Transverse colon (tissue), 4 donors: ENCODE measurements at regions not wholly inside any gene's neighbourhood (a gene's known extent, or its start where the extent isn't known, plus 50 kb on each side); places are given as distances from the start of the nearest gene placed in this dataset.

ENCODE experiments used
- DNase-seq: peaks from one replicate; pipeline ENCODE4 v3.0.0-alpha.2; 2019
- H3K27ac ChIP-seq, 4 donors: fragments of 200-600 bp; sonication (generic); 2 replicates each; pipeline ENCODE4 v1.5.1; 2016 to 2018; ENCODE audit warnings: inconsistent platforms in 4 of 4
- H3K27me3 ChIP-seq: fragments of 200-600 bp; sonication (generic); 2 replicates; pipeline ENCODE4 v1.5.1; 2017; ENCODE audit warnings: inconsistent platforms
- H3K36me3 ChIP-seq, 4 donors: fragments of 200-600 bp; sonication (generic); 2 replicates each; pipeline ENCODE4 v1.5.1; 2017 to 2019; ENCODE audit warnings: inconsistent platforms in 4 of 4
- H3K4me1 ChIP-seq, 4 donors: fragments of 200-600 bp; sonication (generic); 2 replicates each; pipeline ENCODE4 v1.5.1; 2017 to 2020; ENCODE audit warnings: inconsistent platforms in 4 of 4
- H3K4me3 ChIP-seq, 4 donors: fragments of 200-600 bp; sonication (generic); 1 replicate in 1 of 4; 2 replicates in 3 of 4; pipeline versions ENCODE4 v1.5.1 to v1.6.1; 2017 to 2019; ENCODE audit warnings: inconsistent platforms in 4 of 4
- H3K9me3 ChIP-seq, 2 donors: fragments of 200-600 bp; sonication (generic); 2 replicates each; pipeline ENCODE4 v1.5.1; 2017 to 2019; ENCODE audit warnings: inconsistent platforms in 2 of 2
- EP300 ChIP-seq: sonication (generic); formaldehyde crosslinking; IDR thresholded peaks from one replicate; pipeline ENCODE4 v1.6.1; 2017; ENCODE audit warnings: antibody characterized with exemption, low read depth
- POLR2A ChIP-seq: fragments of 450-650 bp; IDR thresholded peaks from one replicate; pipeline ENCODE4 v1.6.1; 2016; ENCODE audit warnings: antibody characterized with exemption, mild to moderate bottlenecking, moderate library complexity
- POLR2AphosphoS5 ChIP-seq, 3 donors: sonication (generic); formaldehyde crosslinking; IDR thresholded peaks; one replicate each; pipeline ENCODE4 v1.6.1; 2016; ENCODE audit warnings: antibody characterized with exemption in 3 of 3
- WGBS, 2 donors: methylation state at CpG; one replicate each; pipeline ENCODE4 v1.1.5; 2018; ENCODE audit warnings: low coverage in 1 of 2; 5-methylcytosine and 5-hydroxymethylcytosine counted together
- in situ Hi-C, 4 donors: fragments of 200-750 bp; cut with MboI; loops; one replicate each; pipeline versions ENCODE4 v1.15.0 to v1.15.1; 2017; ENCODE audit warnings: low sequenced_read_pairs in 3 of 4, low pct_ligation_motif_present in 1 of 4, low pct_unique_long_range_greater_than_20kb in 1 of 4
- intact Hi-C: fragments of 100-400 bp; cut with DNase I; formaldehyde crosslinking; loops from one replicate; pipeline ENCODE4 v1.15.1; 2023; ENCODE audit warnings: low total_unique reads
- TF ChIP-seq, protein P1 (sequence below), 5 experiments: fragments of 200-600 bp in 3 of 5; fragments of 450-650 bp in 2 of 5; sonication (generic) in 3 of 5; IDR thresholded peaks; 1 replicate in 2 of 5; 2 replicates in 3 of 5; pipeline ENCODE4 v1.5.1; 2016 to 2017; ENCODE audit warnings: antibody characterized with exemption in 5 of 5, inconsistent platforms in 3 of 5, mild to moderate bottlenecking in 2 of 5, moderate library complexity in 1 of 5

DNA sequence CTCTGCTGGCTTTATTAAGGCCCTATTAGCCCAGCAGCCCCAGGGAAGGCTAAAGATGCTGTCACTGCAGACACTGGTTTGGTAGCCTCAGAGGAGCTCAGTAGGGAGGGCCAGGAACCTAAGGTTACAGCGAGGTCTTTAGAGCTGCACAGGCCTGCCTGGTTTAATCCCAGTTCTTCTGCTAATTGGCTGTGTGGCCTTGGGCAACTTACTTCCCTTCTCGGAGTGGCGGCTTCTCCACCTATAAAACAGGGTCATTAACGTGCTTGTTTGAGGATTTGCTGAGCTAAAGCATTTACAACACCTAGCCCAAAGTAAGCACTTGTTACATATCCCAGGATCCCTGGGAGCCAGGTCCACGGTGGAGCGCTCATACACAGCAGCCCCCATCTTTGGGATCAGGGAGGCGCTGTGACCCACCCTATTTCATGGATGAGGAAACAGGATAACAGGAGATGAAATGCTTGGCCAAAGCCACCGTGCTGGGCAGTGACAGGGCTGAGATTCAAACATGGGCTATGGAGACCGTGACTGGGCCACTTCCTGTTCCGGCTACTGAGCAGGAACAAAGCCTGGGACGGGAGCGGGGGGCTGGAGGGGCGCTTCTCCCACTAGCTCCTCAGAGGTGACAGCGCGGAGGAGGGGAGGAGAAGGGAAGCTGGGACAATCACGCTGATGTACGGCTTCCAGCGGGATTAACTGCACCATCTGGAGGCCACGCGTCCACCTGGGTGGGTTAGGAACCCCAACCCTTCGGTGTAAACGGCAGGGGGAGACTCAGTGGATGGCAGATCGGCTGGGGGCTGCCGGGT lies 61.5 kb downstream of the IGLL1 start:
- intact Hi-C loops (no loop called here), in situ Hi-C loops (no loop called here)
- no peaks in the 10 kb centered on the region for H3K27me3 ChIP-seq
- H3K27ac ChIP-seq, result peak overlapping the region in 3 of 4 donors; percentile 6 to 46 (median 20)
- no peaks in the 10 kb centered on the region for H3K9me3 ChIP-seq
- no peak overlapping the region for H3K4me3 ChIP-seq
- no peak for TF ChIP-seq POLR2AphosphoS5 (IDR thresholded peaks at IDR 0.05)
- no peak for TF ChIP-seq POLR2A
- TF ChIP-seq EP300, result no peak
- TF ChIP-seq, protein P1, sequence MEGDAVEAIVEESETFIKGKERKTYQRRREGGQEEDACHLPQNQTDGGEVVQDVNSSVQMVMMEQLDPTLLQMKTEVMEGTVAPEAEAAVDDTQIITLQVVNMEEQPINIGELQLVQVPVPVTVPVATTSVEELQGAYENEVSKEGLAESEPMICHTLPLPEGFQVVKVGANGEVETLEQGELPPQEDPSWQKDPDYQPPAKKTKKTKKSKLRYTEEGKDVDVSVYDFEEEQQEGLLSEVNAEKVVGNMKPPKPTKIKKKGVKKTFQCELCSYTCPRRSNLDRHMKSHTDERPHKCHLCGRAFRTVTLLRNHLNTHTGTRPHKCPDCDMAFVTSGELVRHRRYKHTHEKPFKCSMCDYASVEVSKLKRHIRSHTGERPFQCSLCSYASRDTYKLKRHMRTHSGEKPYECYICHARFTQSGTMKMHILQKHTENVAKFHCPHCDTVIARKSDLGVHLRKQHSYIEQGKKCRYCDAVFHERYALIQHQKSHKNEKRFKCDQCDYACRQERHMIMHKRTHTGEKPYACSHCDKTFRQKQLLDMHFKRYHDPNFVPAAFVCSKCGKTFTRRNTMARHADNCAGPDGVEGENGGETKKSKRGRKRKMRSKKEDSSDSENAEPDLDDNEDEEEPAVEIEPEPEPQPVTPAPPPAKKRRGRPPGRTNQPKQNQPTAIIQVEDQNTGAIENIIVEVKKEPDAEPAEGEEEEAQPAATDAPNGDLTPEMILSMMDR (IDR thresholded peaks at IDR 0.05), result no peak
- no peak for DNase-seq
- H3K36me3 ChIP-seq, result no peaks in the 10 kb centered on the region
- H3K4me1 ChIP-seq, result peaks cover 13 to 41% (median 29%) of the 10 kb centered on the region in 4 donors
- WGBS, 2 donors, result 54 to 70% methylated on average over 6 to 24 of the region's 24 CpGs

DNA sequence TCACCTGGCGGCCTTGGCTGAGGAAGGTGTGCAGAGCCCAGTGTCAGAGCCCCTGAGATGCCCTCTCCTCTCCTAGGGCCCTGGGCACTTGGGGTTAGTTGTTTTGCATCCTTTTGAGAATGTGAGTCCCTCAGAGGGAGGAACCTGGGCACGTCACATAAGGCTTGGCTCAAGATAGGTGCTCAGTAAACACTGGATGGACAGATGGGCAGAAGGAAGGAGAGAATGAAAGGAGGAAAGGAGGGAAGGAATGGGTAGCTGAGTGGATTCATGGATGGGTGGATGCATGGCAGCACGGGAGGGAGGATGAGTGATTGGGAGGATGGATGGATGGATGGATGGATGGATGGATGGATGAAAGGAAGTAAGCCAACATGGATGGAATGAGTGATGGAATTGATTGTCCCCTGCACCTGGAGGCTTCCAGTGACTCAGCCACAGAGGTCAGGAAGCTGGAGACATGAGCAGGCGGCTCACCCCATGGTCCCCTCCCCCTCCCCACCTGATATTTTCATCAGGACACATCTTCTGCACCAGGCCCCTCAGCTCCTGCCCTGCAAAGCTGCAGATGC lies 62.2 kb downstream of the IGLL1 start:
- peak overlapping the region in 1 of 4 donors; percentile 20 for H3K27ac ChIP-seq
- intact Hi-C loops, result no loop called here

DNA sequence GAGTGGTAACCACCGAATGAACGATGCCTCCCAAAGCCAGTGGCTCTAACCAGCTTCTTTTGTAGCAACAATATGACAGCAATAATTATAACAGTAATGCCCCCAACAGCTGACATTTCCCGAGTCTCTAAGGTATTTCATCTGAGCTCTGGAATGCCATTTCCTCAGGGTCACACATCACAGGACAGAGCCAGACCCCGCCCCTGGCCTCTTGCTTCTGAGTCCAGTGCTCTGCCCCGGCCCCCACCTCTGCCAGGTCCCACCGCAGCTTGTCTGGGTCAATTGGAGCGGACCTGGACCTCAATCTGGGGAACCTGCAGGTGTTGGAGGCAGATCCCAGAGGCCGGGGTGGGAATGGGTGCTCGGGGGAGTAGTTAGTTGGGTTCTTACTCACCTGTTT lies 63.8 kb downstream of the IGLL1 start:
- 20 to 83% methylated on average over 1 to 9 of the region's 9 CpGs for WGBS, 2 donors
- in situ Hi-C loops, result no loop called here
- H3K36me3 ChIP-seq, result no peaks in the 10 kb centered on the region
- no peak overlapping the region for H3K4me3 ChIP-seq
- H3K27me3 ChIP-seq, result no peaks in the 10 kb centered on the region
- TF ChIP-seq POLR2AphosphoS5 (IDR thresholded peaks at IDR 0.05) (no peak), POLR2A (no peak), EP300 (no peak)
- TF ChIP-seq, protein P1 (IDR thresholded peaks at IDR 0.05), result no peak
- peaks cover 7 to 22% (median 15%) of the 10 kb centered on the region in 4 donors for H3K4me1 ChIP-seq
- no peak overlapping the region for H3K27ac ChIP-seq
- intact Hi-C loops, result no loop called here
- DNase-seq, result no peak
- no peaks in the 10 kb centered on the region for H3K9me3 ChIP-seq

More for the DNA sequence above, 62.2 kb downstream of the IGLL1 start:
- no peak for DNase-seq
- no peaks in the 10 kb centered on the region for H3K27me3 ChIP-seq
- H3K4me3 ChIP-seq, result no peak overlapping the region
- peaks cover 9 to 34% (median 27%) of the 10 kb centered on the region in 4 donors for H3K4me1 ChIP-seq
- in situ Hi-C loops, result no loop called here
- TF ChIP-seq POLR2AphosphoS5 (IDR thresholded peaks at IDR 0.05), result no peak
- TF ChIP-seq POLR2A, result no peak
- TF ChIP-seq, protein P1 (IDR thresholded peaks at IDR 0.05), result no peak
- no peak for TF ChIP-seq EP300
- no peaks in the 10 kb centered on the region for H3K9me3 ChIP-seq
- WGBS, 2 donors, result 86 to 88% methylated on average over 2 to 4 of the region's 4 CpGs
- no peaks in the 10 kb centered on the region for H3K36me3 ChIP-seq

DNA sequence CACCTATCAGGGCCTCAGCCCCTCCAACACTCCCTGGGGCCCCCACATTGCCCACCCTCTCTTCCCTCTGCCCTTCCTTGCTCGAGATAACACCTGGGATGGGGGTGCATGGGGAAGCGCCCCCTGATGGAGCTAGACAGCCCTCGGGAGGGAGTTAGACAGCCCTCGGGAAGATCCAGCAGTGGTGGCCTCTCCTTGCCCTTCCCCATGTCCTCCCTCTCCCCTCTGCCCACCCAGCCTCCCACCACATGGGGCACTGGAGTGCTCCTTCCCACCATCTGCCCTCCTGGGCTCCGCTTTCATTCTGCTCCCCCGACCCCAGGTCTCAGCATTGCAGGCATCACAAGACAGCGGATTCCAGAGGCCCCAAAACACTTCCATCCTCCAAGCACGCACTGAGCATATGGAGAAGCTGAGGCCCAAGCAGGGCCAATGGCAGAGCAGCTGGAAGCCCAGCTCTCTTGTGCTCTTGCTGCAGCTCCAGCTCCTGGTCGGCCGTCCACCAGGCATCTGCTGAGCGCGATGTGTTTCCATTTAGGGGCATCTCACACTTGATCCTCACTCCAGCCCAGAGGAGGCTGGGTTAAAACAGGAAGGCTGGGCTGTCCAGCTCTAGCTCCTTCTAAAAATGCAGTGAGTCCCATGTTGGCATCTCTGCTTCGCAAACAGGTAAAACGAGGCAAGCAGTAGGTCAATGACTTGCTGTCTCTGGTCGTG lies 65.6 kb downstream of the IGLL1 start:
- in situ Hi-C loops (no loop called here), intact Hi-C loops (no loop called here)
- Histone ChIP-seq H3K4me3 (no peak overlapping the region), H3K4me1 (peaks cover 0 to 11% (median 6%) of the 10 kb centered on the region in 4 donors), H3K9me3 (no peaks in the 10 kb centered on the region), H3K27ac (peak overlapping the region; percentile 9 to 71 (median 45)), H3K27me3 (no peaks in the 10 kb centered on the region), H3K36me3 (no peaks in the 10 kb centered on the region)
- TF ChIP-seq EP300 (no peak), POLR2A (no peak), POLR2AphosphoS5 (IDR thresholded peaks at IDR 0.05) (no peak)
- TF ChIP-seq, protein P1 (IDR thresholded peaks at IDR 0.05), result no peak
- WGBS, 2 donors, result 86% methylated on average over 14 of the region's 15 CpGs; no CpG with 5 or more reads in 1 of the 2 donors
- no peak for DNase-seq
